HG02678 (cell line): ENCODE measurements at regions not wholly inside any gene's neighbourhood (a gene's known extent, or its start where the extent isn't known, plus 50 kb on each side); places are given as distances from the start of the nearest gene placed in this dataset.

Experiments
- ATAC-seq: cut with Tn5 transposase; IDR thresholded peaks from one replicate; pipeline ENCODE4 v1.9.1; 2021; ENCODE audit warnings: mild to moderate bottlenecking, moderate library complexity; ENCODE audit not compliant: unreplicated experiment

- ATAC-seq: no peak
Observed at GRCh38 chr2:46239175-46239846, 57.9 kb upstream of the EPAS1 start.

GRCh38 chr2:46239847-46240181 is 57.4 kb upstream of the EPAS1 start:
- no peak for ATAC-seq

GRCh38 chr2:46241344-46241743 is 55.9 kb upstream of the EPAS1 start:
- ATAC-seq: no peak

GRCh38 chr2:46245869-46246268 is 51.3 kb upstream of the EPAS1 start:
- no peak for ATAC-seq

GRCh38 chr2:46246790-46247189 is 50.4 kb upstream of the EPAS1 start:
- ATAC-seq: peak; percentile 93
